ENCODE measurements at regions not wholly inside any gene's neighbourhood (a gene's known extent, or its start where the extent isn't known, plus 50 kb on each side); places are given as distances from the start of the nearest gene placed in this dataset.

- no peak overlapping the region for H3K4me3 ChIP-seq (ENCODE audit: control insufficient read depth, low read depth, low read length)
- no peak for DNase-seq (ENCODE audit: low read depth)
- TF ChIP-seq CTCF (IDR thresholded peaks at IDR 0.05; ENCODE audit: control insufficient read depth, insufficient read depth, low read depth, low read length, missing control alignments): no peak
These were observed 263.9 kb upstream of the C2CD4B start for GRCh38 chr15:62428851-62429598.

GRCh38 chr15:62430056-62430455 is 265.0 kb upstream of the C2CD4B start:
- H3K4me3 ChIP-seq (ENCODE audit: control insufficient read depth, low read depth, low read length): no peak overlapping the region
- TF ChIP-seq CTCF (IDR thresholded peaks at IDR 0.05; ENCODE audit: control insufficient read depth, insufficient read depth, low read depth, low read length, missing control alignments): no peak
- no peak for DNase-seq (ENCODE audit: low read depth)

GRCh38 chr15:62430552-62430951 is 265.5 kb upstream of the C2CD4B start:
- TF ChIP-seq CTCF (IDR thresholded peaks at IDR 0.05; ENCODE audit: control insufficient read depth, insufficient read depth, low read depth, low read length, missing control alignments): no peak
- H3K4me3 ChIP-seq (ENCODE audit: control insufficient read depth, low read depth, low read length): no peak overlapping the region
- no peak for DNase-seq (ENCODE audit: low read depth)

- no peak for TF ChIP-seq CTCF (IDR thresholded peaks at IDR 0.05; ENCODE audit: control insufficient read depth, insufficient read depth, low read depth, low read length, missing control alignments)
- no peak for DNase-seq (ENCODE audit: low read depth)
- H3K4me3 ChIP-seq (ENCODE audit: control insufficient read depth, low read depth, low read length): no peak overlapping the region
These were observed 266.1 kb upstream of the C2CD4B start for GRCh38 chr15:62431008-62431797.

GRCh38 chr15:62431817-62432216 is 266.7 kb upstream of the C2CD4B start:
- no peak overlapping the region for H3K4me3 ChIP-seq (ENCODE audit: control insufficient read depth, low read depth, low read length)
- no peak for TF ChIP-seq CTCF (IDR thresholded peaks at IDR 0.05; ENCODE audit: control insufficient read depth, insufficient read depth, low read depth, low read length, missing control alignments)
- no peak for DNase-seq (ENCODE audit: low read depth)

- no peak for DNase-seq (ENCODE audit: low read depth)
- no peak for TF ChIP-seq CTCF (IDR thresholded peaks at IDR 0.05; ENCODE audit: control insufficient read depth, insufficient read depth, low read depth, low read length, missing control alignments)
- H3K4me3 ChIP-seq (ENCODE audit: control insufficient read depth, low read depth, low read length): no peak overlapping the region
These were observed 267.8 kb upstream of the C2CD4B start for GRCh38 chr15:62432702-62433398.

Measured in AG09309 (cell line).